Upper lobe of right lung (tissue), 1 donor: ENCODE measurements at regions not wholly inside any gene's neighbourhood (a gene's known extent, or its start where the extent isn't known, plus 50 kb on each side); places are given as distances from the start of the nearest gene placed in this dataset.

Experiments
- ATAC-seq: fragments of 200-7000 bp; cut with Tn5 transposase; one replicate; pipeline ENCODE4 v1.9.1; 2020; ENCODE audit warnings: mild to moderate bottlenecking, moderate library complexity
- DNase-seq: peaks from one replicate; pipeline ENCODE4 v3.0.0-alpha.2; 2020
- H3K27ac ChIP-seq: fragments of 200-600 bp; one replicate; pipeline ENCODE4 v1.8.0; 2022
- H3K27me3 ChIP-seq: fragments of 200-600 bp; one replicate; pipeline ENCODE4 v1.8.0; 2022; ENCODE audit warnings: mild to moderate bottlenecking
- H3K36me3 ChIP-seq: fragments of 200-600 bp; one replicate; pipeline ENCODE4 v1.8.0; 2022
- H3K4me1 ChIP-seq: fragments of 200-600 bp; one replicate; pipeline ENCODE4 v1.8.0; 2022
- H3K4me3 ChIP-seq: fragments of 200-600 bp; one replicate; pipeline ENCODE4 v1.8.0; 2022; ENCODE audit warnings: mild to moderate bottlenecking
- H3K9me3 ChIP-seq: fragments of 200-600 bp; one replicate; pipeline ENCODE4 v1.8.0; 2022
- CTCF ChIP-seq: fragments of 200-600 bp; IDR thresholded peaks from one replicate; pipeline ENCODE4 v1.8.0; 2022; ENCODE audit warnings: antibody characterized with exemption
- intact Hi-C: fragments of 100-400 bp; cut with DNase I; formaldehyde crosslinking; loops from one replicate; pipeline ENCODE4 v1.11.0; 2022
- donor health status: DM: no; HTN: yes; CAD: no; lungs with severe emphysema.

- ATAC-seq = no peak
- no peaks in the 10 kb centered on the region for H3K36me3 ChIP-seq
Measured at GRCh38 chrX:128365492-128365891, 313.3 kb upstream of the ACTRT1 start.

GRCh38 chrX:128335671-128336070 is 283.5 kb upstream of the ACTRT1 start:
- H3K4me3 ChIP-seq = no peak overlapping the region
- H3K9me3 ChIP-seq = no peaks in the 10 kb centered on the region
- H3K27ac ChIP-seq = no peak overlapping the region
- H3K27me3 ChIP-seq = no peaks in the 10 kb centered on the region
- no peaks in the 10 kb centered on the region for H3K36me3 ChIP-seq
- TF ChIP-seq CTCF = no peak
- no peak for DNase-seq
- H3K4me1 ChIP-seq = no peaks in the 10 kb centered on the region
- no peak for ATAC-seq
- intact Hi-C loops = no loop called here

More at GRCh38 chrX:128365492-128365891, 313.3 kb upstream of the ACTRT1 start:
- TF ChIP-seq CTCF = no peak
- no peak for DNase-seq
- no peaks in the 10 kb centered on the region for H3K4me1 ChIP-seq
- no peaks in the 10 kb centered on the region for H3K9me3 ChIP-seq
- no peak overlapping the region for H3K27ac ChIP-seq
- no peaks in the 10 kb centered on the region for H3K27me3 ChIP-seq
- intact Hi-C loops = no loop called here
- H3K4me3 ChIP-seq = no peak overlapping the region

DNA sequence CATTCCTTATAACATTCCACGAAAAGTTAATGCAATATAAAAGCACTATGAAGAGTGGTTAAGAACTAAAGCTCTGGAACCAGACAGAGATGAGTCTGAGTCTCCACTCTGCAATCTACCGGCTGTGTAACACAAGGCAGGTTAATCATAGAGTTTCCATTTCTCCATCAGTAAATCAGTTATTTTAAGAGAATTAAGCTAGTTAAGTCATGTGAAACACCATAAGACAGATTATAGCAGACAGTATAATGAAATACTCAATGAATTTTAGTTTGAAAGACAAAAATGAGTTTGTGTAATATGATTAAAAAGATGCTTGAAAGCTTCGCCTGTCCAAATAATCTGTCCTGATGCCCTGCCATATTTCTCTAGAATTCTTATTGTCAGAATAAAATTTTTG is 282.6 kb upstream of the ACTRT1 start:
- ATAC-seq = no peak
- no peak for TF ChIP-seq CTCF
- no peak overlapping the region for H3K4me3 ChIP-seq

DNA sequence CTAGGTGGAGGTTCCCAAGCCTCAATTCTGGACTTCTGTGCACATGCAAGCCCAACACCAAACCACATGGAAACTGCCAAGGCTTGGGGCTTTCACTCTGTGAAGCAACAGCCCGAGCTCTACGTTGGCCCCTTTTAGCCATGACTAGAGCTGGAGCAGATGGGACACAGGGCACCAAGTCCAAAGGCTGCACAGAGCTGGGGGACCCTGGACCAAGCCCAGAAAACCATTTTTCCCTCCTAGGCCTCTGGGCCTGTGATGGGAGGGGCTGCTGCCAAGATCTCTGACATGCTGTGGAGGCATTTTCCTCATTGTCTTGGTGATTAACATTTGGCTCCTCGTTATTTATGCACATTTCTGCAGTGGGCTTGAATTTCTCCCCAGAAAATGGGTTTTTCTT is 258.7 kb upstream of the ACTRT1 start:
- H3K9me3 ChIP-seq = no peaks in the 10 kb centered on the region
- ATAC-seq (no peak), DNase-seq (no peak)
- intact Hi-C loops = no loop called here
- H3K4me1 ChIP-seq = no peaks in the 10 kb centered on the region
- H3K4me3 ChIP-seq = no peak overlapping the region
- no peaks in the 10 kb centered on the region for H3K36me3 ChIP-seq
- no peaks in the 10 kb centered on the region for H3K27me3 ChIP-seq
- H3K27ac ChIP-seq = no peak overlapping the region
- no peak for TF ChIP-seq CTCF

More for the DNA sequence above, 282.6 kb upstream of the ACTRT1 start:
- no peak for DNase-seq
- intact Hi-C loops = no loop called here
- Histone ChIP-seq H3K27me3 (no peaks in the 10 kb centered on the region), H3K4me1 (no peaks in the 10 kb centered on the region), H3K9me3 (no peaks in the 10 kb centered on the region), H3K27ac (no peak overlapping the region), H3K36me3 (no peaks in the 10 kb centered on the region)

GRCh38 chrX:128309311-128309710 is 257.1 kb upstream of the ACTRT1 start:
- intact Hi-C loops = no loop called here
- no peaks in the 10 kb centered on the region for H3K27me3 ChIP-seq
- H3K4me3 ChIP-seq = no peak overlapping the region
- no peak overlapping the region for H3K27ac ChIP-seq
- no peaks in the 10 kb centered on the region for H3K36me3 ChIP-seq
- DNase-seq = no peak
- TF ChIP-seq CTCF = no peak
- H3K4me1 ChIP-seq = no peaks in the 10 kb centered on the region
- no peaks in the 10 kb centered on the region for H3K9me3 ChIP-seq
- ATAC-seq = no peak

DNA sequence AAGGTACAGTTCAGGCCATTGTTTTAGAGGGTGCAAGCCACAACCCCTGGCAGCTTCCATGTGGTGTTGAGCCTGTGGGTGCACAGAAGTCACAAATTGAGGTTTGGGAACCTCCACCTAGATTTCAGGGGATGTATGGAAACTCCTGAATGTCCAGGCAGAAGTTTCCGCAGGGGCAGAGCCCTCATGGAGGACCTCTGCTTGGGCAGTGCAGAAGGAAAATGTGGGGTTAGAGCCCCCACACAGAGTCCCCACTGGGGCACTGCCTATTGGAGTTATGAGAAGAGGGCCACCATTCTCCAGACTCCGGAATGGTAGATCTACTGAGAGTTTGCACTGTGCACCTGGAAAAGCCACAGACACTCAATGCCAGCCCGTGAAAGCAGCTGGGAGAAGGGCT is 242.0 kb upstream of the ACTRT1 start:
- no peak for TF ChIP-seq CTCF
- intact Hi-C loops = no loop called here
- Histone ChIP-seq H3K9me3 (no peaks in the 10 kb centered on the region), H3K4me3 (no peak overlapping the region), H3K4me1 (no peaks in the 10 kb centered on the region), H3K27me3 (no peaks in the 10 kb centered on the region), H3K36me3 (no peaks in the 10 kb centered on the region), H3K27ac (no peak overlapping the region)
- DNase-seq (no peak), ATAC-seq (no peak)
